ENCODE measurements at regions not wholly inside any gene's neighbourhood (a gene's known extent, or its start where the extent isn't known, plus 50 kb on each side); places are given as distances from the start of the nearest gene placed in this dataset.

GRCh38 chr14:106788534-106788933, 1262.2 kb downstream of the TMEM121 start:
- DNase-seq (ENCODE audit: low read depth in 2 of 2) = no peak
- Histone ChIP-seq H3K4me3 (replicated peaks in 1 of 4; ENCODE audit: control extremely low read depth in 1 of 4, insufficient read depth in 1 of 4, low read depth in 3 of 4, low read length in 4 of 4) (no peak overlapping the region), H3K27ac (ENCODE audit: insufficient read depth, low read length) (no peak overlapping the region), H3K9me3 (ENCODE audit: control insufficient read depth, insufficient read depth, low read depth, low read length) (no peaks in the 10 kb centered on the region), H3K36me3 (ENCODE audit: control insufficient read depth, insufficient read depth, low read length) (no peaks in the 10 kb centered on the region), H3K9ac (ENCODE audit: insufficient read depth, low read length) (no peak overlapping the region), H4K20me1 (ENCODE audit: control insufficient read depth, extremely low read depth, insufficient read depth, low read length) (no peaks in the 10 kb centered on the region), H3K4me1 (ENCODE audit: control insufficient read depth, extremely low read depth, insufficient read depth, low read length) (no peaks in the 10 kb centered on the region), H3K27me3 (ENCODE audit: control insufficient read depth, insufficient read depth, low read length) (no peaks in the 10 kb centered on the region), H3K79me2 (ENCODE audit: control insufficient read depth, insufficient read depth, low read length) (no peaks in the 10 kb centered on the region), H3K4me2 (ENCODE audit: extremely low read depth, insufficient read depth, low read length) (no peak overlapping the region), H2AFZ (ENCODE audit: low read length) (no peak overlapping the region)
- TF ChIP-seq CTCF (conservative IDR thresholded peaks at IDR 0.05 in 1 of 2, IDR thresholded peaks at IDR 0.05 in 1 of 2; ENCODE audit: low read depth in 1 of 2, low read length in 2 of 2) = no peak
- no peak for TF ChIP-seq EZH2 (IDR thresholded peaks at IDR 0.05; ENCODE audit: low read length, missing control alignments)

DNA sequence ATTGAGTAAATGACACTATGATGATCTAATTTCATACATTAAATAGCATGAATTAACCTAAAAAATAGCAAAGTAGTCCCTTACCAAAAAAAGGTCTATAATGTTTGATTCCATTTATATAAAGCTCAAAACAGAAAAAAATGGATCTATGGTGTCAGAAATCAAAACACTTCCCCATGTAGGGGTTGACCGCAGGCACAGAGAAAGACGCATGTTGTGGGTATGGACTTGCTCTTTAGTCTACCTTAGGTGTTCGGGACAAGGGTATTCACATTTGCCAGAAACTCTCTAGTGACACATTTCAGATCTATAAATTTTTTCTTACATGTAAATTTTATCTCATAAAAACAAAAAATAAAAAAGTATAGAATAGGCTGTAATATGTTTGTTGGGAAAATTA, 1262.9 kb downstream of the TMEM121 start:
- no peak overlapping the region for H3K27ac ChIP-seq (ENCODE audit: insufficient read depth, low read length)
- no peaks in the 10 kb centered on the region for H4K20me1 ChIP-seq (ENCODE audit: control insufficient read depth, extremely low read depth, insufficient read depth, low read length)
- H3K4me2 ChIP-seq (ENCODE audit: extremely low read depth, insufficient read depth, low read length) = no peak overlapping the region
- no peak for TF ChIP-seq CTCF (conservative IDR thresholded peaks at IDR 0.05 in 1 of 2, IDR thresholded peaks at IDR 0.05 in 1 of 2; ENCODE audit: low read depth in 1 of 2, low read length in 2 of 2)
- no peak for TF ChIP-seq EZH2 (IDR thresholded peaks at IDR 0.05; ENCODE audit: low read length, missing control alignments)
- no peaks in the 10 kb centered on the region for H3K36me3 ChIP-seq (ENCODE audit: control insufficient read depth, insufficient read depth, low read length)
- H3K27me3 ChIP-seq (ENCODE audit: control insufficient read depth, insufficient read depth, low read length) = no peaks in the 10 kb centered on the region
- H2AFZ ChIP-seq (ENCODE audit: low read length) = no peak overlapping the region
- no peak overlapping the region for H3K4me3 ChIP-seq (replicated peaks in 1 of 4; ENCODE audit: control extremely low read depth in 1 of 4, insufficient read depth in 1 of 4, low read depth in 3 of 4, low read length in 4 of 4)
- H3K9me3 ChIP-seq (ENCODE audit: control insufficient read depth, insufficient read depth, low read depth, low read length) = no peaks in the 10 kb centered on the region
- H3K4me1 ChIP-seq (ENCODE audit: control insufficient read depth, extremely low read depth, insufficient read depth, low read length) = no peaks in the 10 kb centered on the region
- H3K9ac ChIP-seq (ENCODE audit: insufficient read depth, low read length) = no peak overlapping the region
- no peak for DNase-seq (ENCODE audit: low read depth in 2 of 2)
- no peaks in the 10 kb centered on the region for H3K79me2 ChIP-seq (ENCODE audit: control insufficient read depth, insufficient read depth, low read length)

DNA sequence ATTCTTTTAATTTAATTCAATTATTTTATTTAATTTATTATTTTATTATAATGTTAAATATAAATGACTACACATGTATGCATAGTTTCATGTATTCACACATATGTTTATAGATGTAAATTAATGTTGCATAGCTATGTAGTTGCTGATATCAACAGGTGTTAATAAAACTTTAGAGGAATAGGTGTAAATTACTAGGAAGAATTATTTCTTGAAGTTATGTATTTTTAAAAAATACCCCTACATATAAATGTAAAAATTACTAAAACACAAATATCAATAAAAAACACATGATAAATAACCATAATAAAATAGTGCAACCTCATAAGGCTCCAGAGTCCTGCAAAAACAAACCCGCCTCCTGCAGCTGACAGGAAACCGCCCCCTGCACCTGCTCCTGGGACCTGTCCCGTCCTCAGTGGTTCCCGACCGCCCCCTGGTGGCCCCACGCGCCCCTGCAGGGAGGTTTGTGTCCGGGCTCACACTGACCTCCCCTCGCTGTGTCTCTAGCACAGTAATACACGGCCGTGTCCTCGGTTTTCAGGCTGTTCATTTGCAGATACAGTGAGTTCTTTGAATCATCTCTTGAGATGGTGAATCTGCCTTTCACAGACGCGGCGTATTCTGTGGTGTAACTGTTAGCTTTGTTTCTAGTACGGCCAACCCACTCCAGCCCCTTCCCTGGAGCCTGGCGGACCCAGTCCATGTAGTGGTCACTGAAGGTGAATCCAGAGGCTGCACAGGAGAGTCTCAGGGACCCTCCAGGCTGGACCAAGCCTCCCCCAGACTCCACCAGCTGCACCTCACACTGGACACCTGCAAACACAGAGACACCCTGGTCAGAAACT, 1264.0 kb downstream of the TMEM121 start:
- TF ChIP-seq CTCF (conservative IDR thresholded peaks at IDR 0.05 in 1 of 2, IDR thresholded peaks at IDR 0.05 in 1 of 2; ENCODE audit: low read depth in 1 of 2, low read length in 2 of 2) (no peak), EZH2 (IDR thresholded peaks at IDR 0.05; ENCODE audit: low read length, missing control alignments) (no peak)
- no peaks in the 10 kb centered on the region for H3K36me3 ChIP-seq (ENCODE audit: control insufficient read depth, insufficient read depth, low read length)
- H3K4me1 ChIP-seq (ENCODE audit: control insufficient read depth, extremely low read depth, insufficient read depth, low read length) = no peaks in the 10 kb centered on the region
- H3K4me3 ChIP-seq (replicated peaks in 1 of 4; ENCODE audit: control extremely low read depth in 1 of 4, insufficient read depth in 1 of 4, low read depth in 3 of 4, low read length in 4 of 4) = no peak overlapping the region
- no peak overlapping the region for H3K9ac ChIP-seq (ENCODE audit: insufficient read depth, low read length)
- no peak overlapping the region for H2AFZ ChIP-seq (ENCODE audit: low read length)
- H3K27me3 ChIP-seq (ENCODE audit: control insufficient read depth, insufficient read depth, low read length) = no peaks in the 10 kb centered on the region
- H3K27ac ChIP-seq (ENCODE audit: insufficient read depth, low read length) = no peak overlapping the region
- H3K9me3 ChIP-seq (ENCODE audit: control insufficient read depth, insufficient read depth, low read depth, low read length) = no peaks in the 10 kb centered on the region
- H4K20me1 ChIP-seq (ENCODE audit: control insufficient read depth, extremely low read depth, insufficient read depth, low read length) = no peaks in the 10 kb centered on the region
- no peak overlapping the region for H3K4me2 ChIP-seq (ENCODE audit: extremely low read depth, insufficient read depth, low read length)
- H3K79me2 ChIP-seq (ENCODE audit: control insufficient read depth, insufficient read depth, low read length) = no peaks in the 10 kb centered on the region
- no peak for DNase-seq (ENCODE audit: low read depth in 2 of 2)
